Activated CD4-positive, CD25-positive, alpha-beta regulatory T cell treated with anti-CD3 and anti-CD28 coated beads, Interleukin-2, amount 50 U/mL, for 16 hours (primary cell): ENCODE measurements at regions not wholly inside any gene's neighbourhood (a gene's known extent, or its start where the extent isn't known, plus 50 kb on each side); places are given as distances from the start of the nearest gene placed in this dataset.

ENCODE experiments used
- DNase-seq: peaks from one replicate; pipeline ENCODE4 v3.0.0-alpha.2; 2020; ENCODE audit warnings: low read depth, low spot score

GRCh38 chr4:80145739-80146138 lies 51.6 kb upstream of the PRDM8 start:
- no peak for DNase-seq

- no peak for DNase-seq
Measured at GRCh38 chr4:80144676-80145470, 52.4 kb upstream of the PRDM8 start.

- no peak for DNase-seq
Measured at GRCh38 chr4:80143307-80143679, 54.0 kb upstream of the PRDM8 start.

- DNase-seq: no peak
Measured at GRCh38 chr4:80142394-80143306, 54.7 kb upstream of the PRDM8 start.

- no peak for DNase-seq
Measured at GRCh38 chr4:80141543-80141942, 55.8 kb upstream of the PRDM8 start.

GRCh38 chr4:80140194-80140593 lies 57.1 kb upstream of the PRDM8 start:
- no peak for DNase-seq

- no peak for DNase-seq
Measured at GRCh38 chr4:80139671-80140070, 57.6 kb upstream of the PRDM8 start.

- peak; percentile 16 for DNase-seq
Measured at GRCh38 chr4:80138551-80139538, 58.5 kb upstream of the PRDM8 start.

- no peak for DNase-seq
Measured at GRCh38 chr4:80137631-80138030, 59.7 kb upstream of the PRDM8 start.

- no peak for DNase-seq
Measured at GRCh38 chr4:80136270-80136669, 61.0 kb upstream of the PRDM8 start.

GRCh38 chr4:80135702-80136058 lies 61.6 kb upstream of the PRDM8 start:
- no peak for DNase-seq

GRCh38 chr4:80134936-80135701 lies 62.1 kb upstream of the ANTXR2 start:
- no peak for DNase-seq

- DNase-seq: no peak
Measured at GRCh38 chr4:80133240-80133783, 60.3 kb upstream of the ANTXR2 start.

- DNase-seq: no peak
Measured at GRCh38 chr4:80129785-80130184, 56.8 kb upstream of the ANTXR2 start.

GRCh38 chr4:80128941-80129340 lies 55.9 kb upstream of the ANTXR2 start:
- no peak for DNase-seq

- no peak for DNase-seq
Measured at GRCh38 chr4:80127870-80128419, 54.9 kb upstream of the ANTXR2 start.

GRCh38 chr4:80126435-80126834 lies 53.4 kb upstream of the ANTXR2 start:
- no peak for DNase-seq

GRCh38 chr4:80125252-80126177 lies 52.5 kb upstream of the ANTXR2 start:
- peak; percentile 22 for DNase-seq
